Amniotic epithelial cell (primary cell): ENCODE measurements at regions not wholly inside any gene's neighbourhood (a gene's known extent, or its start where the extent isn't known, plus 50 kb on each side); places are given as distances from the start of the nearest gene placed in this dataset.

Experiments used
- DNase-seq: peaks from one replicate; pipeline ENCODE4 v3.0.0-alpha.2; 2010; ENCODE audit warnings: low read depth

DNA sequence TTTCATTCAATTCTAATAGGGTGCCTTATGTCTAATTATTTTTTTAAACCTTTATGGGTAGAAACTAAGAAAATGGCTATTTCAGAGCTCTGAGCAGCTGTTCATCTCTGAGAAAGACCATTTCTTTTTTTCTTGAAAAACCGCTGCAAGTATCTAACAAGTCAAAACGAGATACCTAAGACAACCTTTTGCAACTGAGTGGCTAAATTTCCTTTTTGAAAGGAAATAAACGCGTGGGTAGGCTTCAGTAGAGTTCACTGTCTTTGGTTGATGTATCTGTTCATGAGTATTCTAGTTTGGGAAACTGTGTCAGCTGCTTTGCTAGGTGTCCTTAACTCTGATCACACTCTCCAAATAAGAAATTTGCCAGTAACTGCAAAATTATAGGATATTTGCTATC, 104.3 kb upstream of the LINC00305 start:
- no peak for DNase-seq

DNA sequence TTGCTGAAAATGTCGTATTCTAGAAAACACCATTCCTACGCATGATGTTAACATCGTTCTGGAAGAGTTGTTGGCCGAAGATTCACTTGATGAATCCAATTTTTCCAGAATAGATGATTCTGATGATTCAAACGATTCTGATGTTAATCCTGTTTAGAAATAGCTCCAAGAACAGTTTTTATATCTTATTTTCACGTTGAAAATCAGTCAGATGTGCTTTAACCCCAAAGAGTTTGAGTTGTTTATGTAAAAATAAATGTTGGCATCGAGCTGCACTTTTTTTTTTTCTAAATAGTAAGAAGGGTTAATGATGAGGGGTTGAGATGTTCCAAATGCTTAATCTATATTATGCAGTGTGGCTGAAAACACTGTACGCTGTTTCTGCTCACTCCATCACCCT, 99.9 kb upstream of the LINC00305 start:
- DNase-seq = no peak

GRCh38 chr18:64245126-64245861, 96.4 kb upstream of the LINC00305 start:
- DNase-seq = no peak

GRCh38 chr18:64244571-64244970, 95.7 kb upstream of the LINC00305 start:
- no peak for DNase-seq

DNA sequence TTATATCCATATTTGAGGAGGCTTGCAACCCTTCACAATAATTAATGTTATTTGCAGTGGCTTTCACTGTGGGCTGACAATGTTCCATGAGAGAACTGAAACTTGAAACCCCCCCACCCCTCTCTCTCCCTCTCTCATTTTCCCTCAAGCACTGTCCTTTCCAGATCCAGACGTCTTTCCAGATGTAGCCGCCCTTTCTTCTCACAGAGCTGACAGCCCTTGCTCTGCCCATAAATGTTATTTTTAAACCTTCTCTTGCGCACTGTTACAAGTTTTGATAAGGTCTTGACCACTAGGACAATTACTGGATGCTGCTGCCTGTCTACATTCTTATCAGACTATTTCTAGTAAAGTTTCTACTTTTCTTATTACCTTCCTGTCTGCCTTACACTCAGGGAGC, 91.4 kb upstream of the LINC00305 start:
- DNase-seq = no peak

- no peak for DNase-seq
Measured at GRCh38 chr18:64238076-64238475, 89.2 kb upstream of the LINC00305 start.

- DNase-seq = no peak
Measured at GRCh38 chr18:64234321-64234720, 85.4 kb upstream of the LINC00305 start.

- no peak for DNase-seq
Measured at GRCh38 chr18:64233851-64234250, 85.0 kb upstream of the LINC00305 start.

- DNase-seq = no peak
Measured at GRCh38 chr18:64220941-64221340, 72.1 kb upstream of the LINC00305 start.

- DNase-seq = no peak
Measured at GRCh38 chr18:64219517-64219916, 70.6 kb upstream of the LINC00305 start.

GRCh38 chr18:64210401-64210949, 61.6 kb upstream of the LINC00305 start:
- DNase-seq = no peak

DNA sequence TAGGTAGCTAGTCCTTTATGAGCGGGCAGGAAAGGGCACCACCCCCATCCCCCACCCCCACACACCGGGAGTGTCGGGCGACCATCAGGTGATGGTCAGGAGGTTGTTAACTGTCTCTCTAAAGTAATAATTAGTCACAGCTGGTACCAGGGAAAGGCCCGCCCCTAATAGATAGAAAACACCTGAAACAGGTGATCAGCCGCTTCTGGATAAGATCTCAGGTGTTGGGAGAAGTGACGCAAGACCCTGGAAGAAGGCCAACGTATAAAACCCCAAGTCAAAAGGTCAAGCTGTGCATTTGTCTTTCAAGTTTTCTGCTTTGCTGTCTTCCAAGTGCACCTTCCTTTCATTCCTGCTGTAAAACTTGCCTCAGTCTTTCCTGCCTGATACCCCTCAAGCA, 59.6 kb upstream of the LINC00305 start:
- no peak for DNase-seq

DNA sequence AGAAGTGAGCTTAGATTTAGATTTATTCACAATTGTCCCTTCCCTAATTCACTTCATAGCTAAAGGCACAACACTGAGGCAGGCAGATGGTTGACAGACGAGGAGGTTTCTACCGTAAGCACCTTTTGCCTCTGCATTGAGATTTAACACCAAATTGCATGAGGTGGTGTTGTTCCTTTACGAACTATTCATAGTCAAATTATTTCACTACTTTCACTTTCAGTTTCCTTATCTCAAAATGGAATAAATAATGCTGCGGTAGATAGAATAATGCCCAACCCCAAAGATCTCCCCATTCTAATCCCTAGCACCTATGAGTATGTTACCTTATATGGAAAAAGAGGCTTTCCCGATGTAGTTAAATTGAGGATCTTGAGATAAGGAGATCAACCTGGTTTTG, 58.9 kb upstream of the LINC00305 start:
- DNase-seq = no peak

DNA sequence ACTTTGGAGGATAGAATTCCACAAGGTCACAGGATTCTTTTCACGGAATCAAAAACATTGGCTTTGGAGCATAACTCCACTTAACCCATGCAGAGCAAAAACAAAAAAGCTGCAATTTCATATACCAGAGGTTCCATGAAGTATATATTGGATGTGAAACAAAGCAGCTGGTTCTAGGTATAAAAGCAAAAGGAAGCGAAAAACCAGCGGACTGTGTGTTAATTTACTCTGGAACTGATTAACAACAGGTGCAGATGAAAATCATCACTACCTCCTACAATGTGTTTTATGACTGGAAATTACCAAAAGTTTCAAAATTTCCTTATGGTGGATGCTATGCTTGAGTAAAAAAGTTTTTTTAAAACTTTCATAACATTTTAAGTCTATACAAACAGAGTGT, 54.4 kb upstream of the LINC00305 start:
- no peak for DNase-seq

DNA sequence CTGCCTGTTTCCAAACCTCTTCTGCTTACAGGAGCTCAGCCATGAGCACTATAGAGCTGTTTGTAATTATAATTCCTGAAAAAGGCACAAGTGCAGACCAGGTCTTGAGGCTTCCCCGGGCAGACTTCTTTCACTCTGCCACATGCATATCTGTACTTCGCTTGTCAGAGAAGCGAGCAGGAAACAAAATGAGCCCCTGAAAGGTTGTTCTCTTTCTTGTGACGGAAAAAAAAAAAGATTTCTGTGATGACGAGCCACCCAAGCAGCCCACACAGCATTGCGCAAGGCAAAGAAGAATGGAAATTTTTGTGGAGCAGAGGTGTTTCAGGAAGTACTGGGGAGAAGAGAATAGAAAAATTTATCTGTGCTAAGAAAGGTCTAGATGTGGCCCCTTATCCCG, 54.0 kb upstream of the LINC00305 start:
- DNase-seq = peak; percentile 6

DNA sequence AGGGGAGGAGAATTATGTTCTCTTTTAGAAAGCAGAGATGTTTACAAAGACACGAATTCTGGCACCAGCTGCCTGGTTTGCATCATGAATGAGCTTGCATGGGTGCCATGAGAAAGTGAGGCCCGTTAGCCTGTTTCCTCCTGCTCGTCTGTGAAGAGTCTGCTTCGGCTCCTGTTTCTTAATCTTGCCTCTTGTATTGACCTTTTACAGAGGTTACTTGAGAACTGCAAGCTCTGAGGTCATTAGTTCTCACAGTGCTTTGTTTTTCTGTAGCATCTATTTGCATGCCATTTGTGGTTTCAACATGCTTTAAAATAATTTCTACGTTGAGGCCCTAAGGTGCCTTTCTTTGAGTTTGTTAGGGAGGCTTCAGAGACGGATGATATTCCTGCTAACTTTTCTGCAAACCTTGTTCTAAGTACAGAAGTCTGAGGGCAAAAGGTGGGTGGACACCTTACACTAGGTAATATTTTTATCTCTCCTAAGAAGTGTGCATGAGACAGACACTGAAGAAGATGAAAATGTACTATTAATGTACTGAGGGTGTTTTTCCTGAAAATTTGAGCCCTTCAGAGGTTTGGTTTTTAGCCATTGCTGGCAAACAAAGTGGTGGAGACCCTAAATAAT, 53.4 kb upstream of the LINC00305 start:
- peak; percentile 11 for DNase-seq

GRCh38 chr18:64201781-64202180, 52.9 kb upstream of the LINC00305 start:
- no peak for DNase-seq

- DNase-seq = peak; percentile 11
Measured at GRCh38 chr18:64199581-64199980, 50.7 kb upstream of the LINC00305 start.
